HL-60 (cell line): ENCODE measurements at regions not wholly inside any gene's neighbourhood (a gene's known extent, or its start where the extent isn't known, plus 50 kb on each side); places are given as distances from the start of the nearest gene placed in this dataset.

Experiments used
- CTCF ChIP-seq: IDR thresholded peaks from one replicate; pipeline ENCODE4 v1.5.1; 2011; ENCODE audit warnings: low read length, control low read depth, inconsistent platforms; ENCODE audit not compliant: insufficient read depth
- GABPA ChIP-seq: IDR thresholded peaks from 2 replicates; pipeline ENCODE4 v1.6.1; 2012; ENCODE audit warnings: low read depth
- POLR2AphosphoS5 ChIP-seq: IDR thresholded peaks from 2 replicates; pipeline ENCODE4 v1.6.1; 2012; ENCODE audit warnings: low read depth
- REST ChIP-seq: IDR thresholded peaks from 2 replicates; pipeline ENCODE4 v1.6.1; 2012; ENCODE audit warnings: low read depth; ENCODE audit not compliant: insufficient replicate concordance

GRCh38 chr2:39922679-39923405 lies 143.8 kb upstream of the THUMPD2 start:
- TF ChIP-seq CTCF (no peak), REST (no peak), POLR2AphosphoS5 (no peak), GABPA (no peak)
